HG03097 (cell line): ENCODE measurements at regions not wholly inside any gene's neighbourhood (a gene's known extent, or its start where the extent isn't known, plus 50 kb on each side); places are given as distances from the start of the nearest gene placed in this dataset.
"Not testable (repeated sequence)": the region's sequence is repeated elsewhere in the genome, so short reads cannot be mapped to it uniquely, and the experiment has no call there.

Experiments
- ATAC-seq: cut with Tn5 transposase; IDR thresholded peaks from one replicate; pipeline ENCODE4 v1.9.1; 2021; ENCODE audit not compliant: unreplicated experiment, low FRiP score

DNA sequence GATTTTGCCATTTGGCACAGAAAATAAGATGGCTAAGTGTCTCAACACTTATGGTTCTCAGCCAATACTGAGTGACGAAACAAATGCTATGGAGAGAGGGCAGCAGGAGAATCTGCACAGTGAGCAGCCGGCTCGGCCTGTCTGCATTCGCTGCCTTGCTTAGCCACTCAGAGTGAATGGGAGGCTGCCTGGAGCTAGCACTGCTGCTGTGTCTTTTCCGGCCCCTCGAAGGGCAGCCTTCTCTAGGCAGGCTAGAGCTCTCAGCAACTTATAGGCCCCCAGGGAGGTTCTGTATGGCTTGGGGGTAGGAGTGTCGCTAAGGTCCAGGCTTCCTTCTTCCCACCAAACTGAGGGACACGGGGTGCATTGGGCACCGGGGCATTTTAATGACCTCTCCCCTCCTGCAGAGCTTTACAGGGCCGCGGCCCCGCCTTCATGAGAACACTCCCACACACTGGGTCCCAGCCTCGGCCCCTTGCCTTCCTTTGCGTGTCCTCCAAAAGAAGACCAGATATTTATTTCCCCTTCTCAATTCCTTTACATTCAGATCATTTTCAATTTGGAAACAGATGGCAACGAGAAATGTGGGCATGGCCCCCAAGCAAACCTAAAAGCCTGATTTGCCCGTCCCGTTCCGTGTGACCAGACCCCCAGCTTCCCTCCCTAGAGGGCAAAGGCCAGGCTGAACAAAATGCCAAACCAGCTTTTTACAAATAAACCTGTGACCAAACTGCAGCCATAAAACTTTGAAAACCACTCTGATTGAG is 670.9 kb downstream of the TOX3 start:
- no peak for ATAC-seq

- no peak for ATAC-seq
Measured at GRCh38 chr16:51872524-51872923, 674.4 kb downstream of the TOX3 start.

DNA sequence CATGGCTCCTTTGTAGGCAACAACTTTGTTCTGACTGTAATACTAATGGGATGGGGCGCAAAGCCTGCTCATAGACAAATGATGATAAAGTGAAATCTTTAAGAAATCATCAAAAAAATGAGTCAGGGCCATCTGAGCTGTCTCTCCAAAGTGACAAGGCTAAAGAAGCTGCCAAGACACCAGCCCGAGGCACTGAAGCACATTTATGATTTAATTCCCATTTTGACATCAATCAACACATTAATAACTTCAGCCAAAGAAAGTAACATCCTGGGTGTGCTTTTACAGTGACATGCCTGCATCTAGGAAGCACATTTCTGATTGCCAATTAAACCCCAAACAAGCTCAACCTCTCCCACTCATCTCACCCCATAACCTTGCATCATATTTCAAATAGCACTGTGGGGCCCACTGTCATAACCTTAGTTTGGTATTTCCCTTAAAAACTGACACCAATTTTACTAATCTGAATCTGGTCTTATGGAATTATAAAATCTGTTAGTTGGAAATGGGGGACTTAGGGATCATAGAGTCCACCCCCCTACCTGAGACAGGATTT is 676.6 kb downstream of the TOX3 start:
- no peak for ATAC-seq

DNA sequence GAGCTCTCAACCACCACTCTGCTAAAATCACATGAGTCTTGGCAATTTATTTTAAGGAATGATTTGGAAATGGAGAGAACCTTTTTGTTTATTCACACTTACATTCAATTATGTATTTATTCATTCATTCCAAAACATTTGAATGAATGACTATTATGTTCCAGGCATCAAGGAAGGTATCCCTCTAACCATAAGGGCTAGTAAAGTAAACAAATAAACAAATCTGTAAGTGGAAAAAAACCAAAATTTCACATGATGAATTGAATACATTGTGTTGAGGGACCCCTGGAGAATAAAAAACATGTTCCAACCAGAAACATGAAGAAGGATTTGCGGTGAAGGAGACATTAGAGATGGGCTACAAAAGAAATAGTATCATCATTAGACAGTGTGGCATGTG is 677.8 kb downstream of the TOX3 start:
- no peak for ATAC-seq

GRCh38 chr16:51868631-51869030 is 678.3 kb downstream of the TOX3 start:
- no peak for ATAC-seq

- no peak for ATAC-seq
Measured at GRCh38 chr16:51867386-51868065, 679.4 kb downstream of the TOX3 start.

GRCh38 chr16:51864575-51864974 is 682.4 kb downstream of the TOX3 start:
- ATAC-seq = no peak

GRCh38 chr16:51854401-51854951 is 692.5 kb downstream of the TOX3 start:
- ATAC-seq = no peak

DNA sequence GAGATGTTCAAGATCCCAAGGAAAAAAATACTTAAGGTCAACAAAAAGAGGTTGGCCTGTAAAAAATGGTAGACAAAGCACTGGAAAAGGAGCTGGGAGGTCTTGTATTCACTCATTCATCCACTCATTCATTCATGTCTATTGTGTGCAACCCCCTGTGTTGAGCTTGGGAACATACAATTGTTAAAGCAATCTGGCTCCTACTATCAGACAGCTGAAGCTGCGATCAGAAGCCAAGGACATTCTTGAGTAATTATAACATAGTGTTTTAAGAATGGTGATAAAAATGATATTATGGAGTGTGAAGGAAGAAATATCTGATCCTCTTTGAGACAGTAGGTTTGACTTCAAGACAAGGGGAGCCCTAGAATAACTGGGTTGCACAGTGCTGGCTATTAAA is 693.4 kb downstream of the TOX3 start:
- ATAC-seq = no peak

DNA sequence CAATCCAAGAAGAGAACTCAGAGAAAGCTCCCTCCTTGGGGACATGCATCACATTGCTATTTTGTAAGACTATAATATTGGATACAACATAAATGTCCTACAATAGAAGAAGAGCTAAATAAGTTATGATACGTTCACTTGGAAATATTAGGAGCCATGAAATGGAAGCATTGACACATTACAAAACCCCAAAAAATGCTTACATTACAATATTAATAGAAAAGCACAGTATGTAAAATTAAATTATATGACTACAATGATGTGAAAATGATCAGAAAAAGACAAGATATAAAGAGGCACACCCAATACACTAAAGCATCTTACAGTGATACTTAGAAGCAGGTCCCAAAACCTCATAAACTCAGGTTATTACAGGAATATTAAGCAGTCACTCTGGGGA is 694.1 kb downstream of the TOX3 start:
- ATAC-seq = no peak

- ATAC-seq = no peak
Measured at GRCh38 chr16:51851111-51851510, 695.8 kb downstream of the TOX3 start.

DNA sequence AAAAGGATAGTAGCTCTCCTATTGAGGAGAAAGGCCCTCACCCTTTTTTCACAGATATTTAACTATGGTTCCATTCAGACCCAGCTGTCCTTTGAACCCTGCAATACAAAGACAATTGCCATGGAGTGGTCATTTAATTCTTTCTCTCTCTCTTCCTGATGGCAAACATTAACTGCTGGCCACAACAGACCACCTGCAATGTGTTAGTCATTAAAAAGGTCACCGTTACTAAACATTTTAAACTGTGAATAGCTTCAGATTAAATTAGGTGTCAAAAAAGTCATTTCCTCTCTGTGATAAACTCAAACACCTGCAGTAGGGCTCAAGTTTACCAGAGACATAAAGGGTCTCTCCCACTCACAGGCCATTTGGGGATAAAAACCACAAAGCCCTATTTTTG is 697.2 kb downstream of the TOX3 start:
- no peak for ATAC-seq

- no peak for ATAC-seq
Measured at GRCh38 chr16:51845586-51846305, 694.7 kb upstream of the SALL1 start.

DNA sequence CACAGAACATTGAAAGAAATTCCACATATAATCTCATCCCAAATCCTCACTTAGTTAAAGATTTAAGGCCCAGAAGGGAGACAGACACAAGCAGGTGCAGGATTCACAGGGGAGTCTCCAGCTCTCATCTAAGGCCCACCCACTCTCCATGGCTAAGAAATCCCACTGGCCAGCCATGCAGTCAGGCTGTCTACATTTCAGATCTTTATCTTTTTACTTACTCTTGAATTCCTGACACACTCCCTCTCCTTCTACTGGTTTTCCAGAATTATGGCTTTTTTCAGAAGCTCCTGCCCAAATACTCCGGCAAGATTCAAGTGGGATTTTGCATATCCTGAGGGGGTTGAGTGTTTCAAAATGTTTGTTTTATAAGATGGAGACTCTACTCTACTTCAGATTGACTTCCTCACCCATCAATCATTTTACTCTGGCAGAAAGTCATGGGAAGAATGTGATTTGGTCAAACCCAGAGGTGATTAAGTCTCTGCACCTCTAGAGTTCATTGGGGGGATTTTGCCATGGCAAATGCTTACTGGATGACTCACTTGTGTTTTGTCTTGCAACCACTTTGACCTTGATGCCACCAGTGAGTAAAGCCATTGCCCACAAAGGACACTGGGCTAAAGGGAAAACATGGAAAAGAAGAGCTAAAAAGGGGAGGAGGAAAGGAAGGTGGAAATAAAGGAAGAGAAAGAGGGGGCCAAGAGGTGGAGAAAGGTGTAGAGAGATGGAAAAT is 688.8 kb upstream of the SALL1 start:
- ATAC-seq = no peak

DNA sequence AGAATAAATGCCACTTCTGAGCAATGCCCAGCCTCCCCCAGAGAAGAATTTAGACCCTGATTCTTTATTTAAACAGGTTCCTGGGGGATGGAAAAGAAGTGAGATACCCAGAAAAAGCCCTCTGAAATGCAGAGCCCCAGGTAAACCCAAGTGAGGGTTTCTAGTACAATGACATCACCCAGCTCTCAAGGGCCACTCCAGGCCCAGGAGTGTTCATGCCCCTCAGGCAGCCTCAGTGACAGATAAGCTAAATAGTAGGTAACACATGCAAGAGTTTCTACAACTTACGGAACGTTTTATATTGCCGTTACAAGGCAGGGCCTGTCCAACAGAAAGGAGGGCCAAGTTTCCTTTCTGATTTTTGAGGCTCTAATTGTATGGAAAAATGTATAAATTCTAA is 683.7 kb upstream of the SALL1 start:
- no peak for ATAC-seq

DNA sequence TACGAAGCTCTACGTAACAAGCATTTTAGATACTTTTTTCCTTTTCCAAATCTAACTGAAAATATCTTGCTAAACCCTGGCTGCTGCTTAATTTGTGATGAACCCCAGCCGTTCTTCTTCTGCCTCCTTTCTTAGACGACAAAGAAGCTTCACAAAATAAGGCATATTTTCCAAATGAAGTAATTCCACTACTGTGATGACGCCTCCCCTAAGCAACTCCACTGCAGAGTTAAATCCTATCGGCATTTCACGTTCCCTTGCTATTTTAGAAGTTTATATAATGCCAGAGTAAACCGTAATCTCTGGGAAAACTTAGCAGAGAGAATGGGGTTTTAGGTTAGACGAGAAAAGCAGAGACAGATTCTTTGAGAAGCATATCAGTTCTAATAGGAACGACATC is 683.1 kb upstream of the SALL1 start:
- ATAC-seq = no peak

DNA sequence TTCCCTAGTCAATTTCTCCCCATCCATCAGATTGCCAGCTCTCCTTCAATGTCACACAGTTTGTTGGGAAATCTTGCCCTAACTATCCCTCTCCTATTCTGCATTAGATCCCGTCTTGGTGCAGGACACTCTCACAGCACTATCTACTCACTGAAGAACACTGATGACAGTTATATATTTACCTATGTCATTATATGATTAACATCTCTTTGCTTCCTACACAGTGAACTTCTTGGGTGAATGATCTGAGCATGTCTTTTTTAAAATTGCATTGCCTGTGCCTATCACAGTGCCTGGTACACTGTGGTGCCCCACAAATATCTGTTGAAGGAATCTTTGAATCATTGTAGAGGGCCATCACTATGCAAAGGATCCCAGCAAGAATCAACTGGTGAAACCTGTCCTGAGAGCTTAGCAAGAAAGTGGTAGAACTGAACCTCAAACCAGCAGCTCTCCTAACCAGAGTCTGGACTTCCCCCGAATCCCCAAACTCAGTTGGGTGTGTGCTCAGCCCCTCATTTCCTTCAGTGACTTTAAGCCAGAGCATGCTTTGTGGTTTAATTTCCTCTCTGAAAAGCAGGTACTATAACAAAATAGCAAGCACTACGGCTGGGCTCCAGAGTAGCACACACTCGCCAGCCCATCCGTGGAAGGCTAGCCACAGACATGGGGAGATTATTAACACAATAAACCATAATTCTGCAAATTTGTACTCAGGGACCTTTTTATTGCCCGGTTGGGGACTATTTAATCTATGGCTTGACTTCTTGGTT is 680.7 kb upstream of the SALL1 start:
- ATAC-seq = peak; percentile 60

DNA sequence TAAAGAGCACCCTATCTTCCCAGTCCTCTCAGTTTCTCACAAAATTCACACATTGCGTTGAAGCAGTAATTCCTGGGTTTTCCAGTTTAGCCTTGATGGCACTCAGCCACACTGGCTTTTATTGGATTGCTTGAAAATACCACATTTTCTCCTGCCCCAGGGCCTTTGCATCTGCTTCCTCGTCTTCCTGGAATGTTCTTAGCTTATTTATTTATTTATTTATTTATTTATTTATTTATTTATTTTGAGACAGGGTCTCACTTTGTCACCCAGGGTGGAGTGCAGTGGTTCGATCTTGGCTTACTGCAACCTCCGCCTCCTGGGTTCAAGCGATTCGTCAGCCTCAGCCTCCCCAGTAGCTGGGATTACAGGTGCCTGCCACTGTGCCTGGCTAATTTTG is 680.0 kb upstream of the SALL1 start:
- ATAC-seq = not testable (repeated sequence)

GRCh38 chr16:51825779-51826178 is 674.7 kb upstream of the SALL1 start:
- no peak for ATAC-seq

GRCh38 chr16:51822471-51822870 is 671.4 kb upstream of the SALL1 start:
- no peak for ATAC-seq
